Body of pancreas (tissue), 4 donors: ENCODE measurements at regions not wholly inside any gene's neighbourhood (a gene's known extent, or its start where the extent isn't known, plus 50 kb on each side); places are given as distances from the start of the nearest gene placed in this dataset.

ENCODE experiments used
- CTCF ChIP-seq, 7 experiments: fragments of 450-650 bp in 4 of 7; fragments of 200-600 bp in 3 of 7; sonication (generic) in 3 of 7; IDR thresholded peaks; one replicate each; pipeline ENCODE4 v1.5.1; 2016 to 2019; ENCODE audit warnings: antibody characterized with exemption in 7 of 7
- POLR2A ChIP-seq, 3 donors: fragments of 450-650 bp; IDR thresholded peaks; one replicate each; pipeline ENCODE4 v1.6.1; 2016; ENCODE audit warnings: antibody characterized with exemption in 3 of 3, mild to moderate bottlenecking in 2 of 3

GRCh38 chr17:72034000-72034399 lies 86.8 kb upstream of the SOX9 start:
- TF ChIP-seq CTCF (IDR thresholded peaks at IDR 0.05) (no peak), POLR2A (IDR thresholded peaks at IDR 0.05) (no peak)
